ENCODE measurements at regions not wholly inside any gene's neighbourhood (a gene's known extent, or its start where the extent isn't known, plus 50 kb on each side); places are given as distances from the start of the nearest gene placed in this dataset.
A peak's percentile ranks its signal among the peaks of the same experiment; 100 is the strongest.

DNA sequence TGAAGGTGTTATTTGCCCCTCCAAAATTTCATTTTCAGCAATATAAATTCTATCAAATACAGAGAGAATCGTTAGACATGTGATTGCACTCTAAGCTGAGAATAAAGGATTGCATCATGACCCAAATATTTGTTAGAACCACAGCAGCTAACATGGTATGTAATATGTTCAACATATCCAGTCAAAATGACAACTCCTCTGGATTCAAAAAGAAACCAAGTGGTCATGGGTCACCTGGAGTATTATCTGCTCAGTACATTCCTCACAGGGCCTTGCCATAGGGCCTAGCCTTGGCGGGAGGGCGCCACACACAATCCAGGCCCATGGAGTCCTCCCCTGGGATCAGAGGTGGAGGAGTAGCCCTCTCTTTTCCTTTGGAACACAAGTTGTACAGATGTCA, 179.2 kb downstream of the HSD17B3 start:
- TF ChIP-seq, protein P1, sequence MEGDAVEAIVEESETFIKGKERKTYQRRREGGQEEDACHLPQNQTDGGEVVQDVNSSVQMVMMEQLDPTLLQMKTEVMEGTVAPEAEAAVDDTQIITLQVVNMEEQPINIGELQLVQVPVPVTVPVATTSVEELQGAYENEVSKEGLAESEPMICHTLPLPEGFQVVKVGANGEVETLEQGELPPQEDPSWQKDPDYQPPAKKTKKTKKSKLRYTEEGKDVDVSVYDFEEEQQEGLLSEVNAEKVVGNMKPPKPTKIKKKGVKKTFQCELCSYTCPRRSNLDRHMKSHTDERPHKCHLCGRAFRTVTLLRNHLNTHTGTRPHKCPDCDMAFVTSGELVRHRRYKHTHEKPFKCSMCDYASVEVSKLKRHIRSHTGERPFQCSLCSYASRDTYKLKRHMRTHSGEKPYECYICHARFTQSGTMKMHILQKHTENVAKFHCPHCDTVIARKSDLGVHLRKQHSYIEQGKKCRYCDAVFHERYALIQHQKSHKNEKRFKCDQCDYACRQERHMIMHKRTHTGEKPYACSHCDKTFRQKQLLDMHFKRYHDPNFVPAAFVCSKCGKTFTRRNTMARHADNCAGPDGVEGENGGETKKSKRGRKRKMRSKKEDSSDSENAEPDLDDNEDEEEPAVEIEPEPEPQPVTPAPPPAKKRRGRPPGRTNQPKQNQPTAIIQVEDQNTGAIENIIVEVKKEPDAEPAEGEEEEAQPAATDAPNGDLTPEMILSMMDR (IDR thresholded peaks at IDR 0.05 in 8 of 11, conservative IDR thresholded peaks at IDR 0.05 in 3 of 11) = no peak
- no peak for TF ChIP-seq POLR2A (IDR thresholded peaks at IDR 0.05)
- peak in 1 of 3 donors; percentile 36 for TF ChIP-seq POLR2AphosphoS5 (IDR thresholded peaks at IDR 0.05)

Measured in spleen (tissue), 7 donors.